ENCODE measurements at regions not wholly inside any gene's neighbourhood (a gene's known extent, or its start where the extent isn't known, plus 50 kb on each side); places are given as distances from the start of the nearest gene placed in this dataset.

DNA sequence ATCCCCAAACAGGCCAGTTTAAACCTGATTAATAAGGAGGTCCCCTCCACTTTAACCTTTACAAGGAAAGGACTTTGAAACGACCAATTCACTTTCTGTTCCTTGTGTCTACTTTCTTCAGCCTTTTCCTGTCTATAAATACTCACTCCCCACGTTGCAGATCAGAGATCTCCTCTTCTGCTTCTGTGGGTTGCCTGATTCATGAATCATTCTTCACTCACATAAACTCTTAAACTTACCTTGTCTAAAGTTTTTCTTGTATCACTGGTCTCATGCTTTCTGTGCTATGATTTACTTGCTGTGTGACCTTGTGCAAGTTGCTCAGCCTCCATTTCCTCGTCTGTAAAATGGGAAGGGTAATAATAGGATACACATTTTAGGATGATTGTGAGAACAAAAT, 236.1 kb downstream of the QDPR start:
- no peak overlapping the region for H3K4me3 ChIP-seq
- H3K27ac ChIP-seq (ENCODE audit: control insufficient read depth, insufficient read depth): no peak overlapping the region
- 0% methylated on average over 3 of the region's 3 CpGs for WGBS (ENCODE audit: insufficient coverage, insufficient replicate concordance, low lambda C conversion rate, missing lambda C conversion rate)
- RAD21 ChIA-PET (ENCODE audit: unreplicated experiment): no interaction called here
- in situ Hi-C loops (cut with MboI) (no loop called here), intact Hi-C loops (cut with micrococcal nuclease; ENCODE audit: unreplicated experiment) (no loop called here)
- SMC1A ChIA-PET (ENCODE audit: uncharacterized antibody, unreplicated experiment): no interaction called here
- CTCF ChIA-PET: interaction anchor here (0.5 kb wide), 1 partner anchor 140 kb away, joined by 3 read pairs; no protein-coding TSS in a partner anchor
- POLR2A ChIA-PET: no interaction called here
- no peak overlapping the region for H2AFZ ChIP-seq (ENCODE audit: control insufficient read depth, low read depth, low read length)
- FAIRE-seq (no peak), DNase-seq (ENCODE audit: low read depth, low spot score) (no peak), ATAC-seq (no peak)
- H3K9ac ChIP-seq (ENCODE audit: control insufficient read depth, insufficient read depth, low read length): no peak overlapping the region
- BruUV-seq (replicated peaks): no TSS peak
- H3K9me3 ChIP-seq (replicated peaks; ENCODE audit: control insufficient read depth, insufficient read depth, low read length): no peaks in the 10 kb centered on the region
- no peak for TF ChIP-seq RELA (IDR thresholded peaks at IDR 0.05; ENCODE audit: borderline replicate concordance, partially characterized antibody)
- no peak for TF ChIP-seq ZNF622 (IDR thresholded peaks at IDR 0.05)
- no peak for TF ChIP-seq RB1 (IDR thresholded peaks at IDR 0.05; ENCODE audit: borderline replicate concordance)
- TF ChIP-seq, protein P1, sequence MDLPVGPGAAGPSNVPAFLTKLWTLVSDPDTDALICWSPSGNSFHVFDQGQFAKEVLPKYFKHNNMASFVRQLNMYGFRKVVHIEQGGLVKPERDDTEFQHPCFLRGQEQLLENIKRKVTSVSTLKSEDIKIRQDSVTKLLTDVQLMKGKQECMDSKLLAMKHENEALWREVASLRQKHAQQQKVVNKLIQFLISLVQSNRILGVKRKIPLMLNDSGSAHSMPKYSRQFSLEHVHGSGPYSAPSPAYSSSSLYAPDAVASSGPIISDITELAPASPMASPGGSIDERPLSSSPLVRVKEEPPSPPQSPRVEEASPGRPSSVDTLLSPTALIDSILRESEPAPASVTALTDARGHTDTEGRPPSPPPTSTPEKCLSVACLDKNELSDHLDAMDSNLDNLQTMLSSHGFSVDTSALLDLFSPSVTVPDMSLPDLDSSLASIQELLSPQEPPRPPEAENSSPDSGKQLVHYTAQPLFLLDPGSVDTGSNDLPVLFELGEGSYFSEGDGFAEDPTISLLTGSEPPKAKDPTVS (IDR thresholded peaks at IDR 0.05; ENCODE audit: low read depth, low read length): no peak
- no peak for TF ChIP-seq HDGF (IDR thresholded peaks at IDR 0.05)
- TF ChIP-seq, protein P2, sequence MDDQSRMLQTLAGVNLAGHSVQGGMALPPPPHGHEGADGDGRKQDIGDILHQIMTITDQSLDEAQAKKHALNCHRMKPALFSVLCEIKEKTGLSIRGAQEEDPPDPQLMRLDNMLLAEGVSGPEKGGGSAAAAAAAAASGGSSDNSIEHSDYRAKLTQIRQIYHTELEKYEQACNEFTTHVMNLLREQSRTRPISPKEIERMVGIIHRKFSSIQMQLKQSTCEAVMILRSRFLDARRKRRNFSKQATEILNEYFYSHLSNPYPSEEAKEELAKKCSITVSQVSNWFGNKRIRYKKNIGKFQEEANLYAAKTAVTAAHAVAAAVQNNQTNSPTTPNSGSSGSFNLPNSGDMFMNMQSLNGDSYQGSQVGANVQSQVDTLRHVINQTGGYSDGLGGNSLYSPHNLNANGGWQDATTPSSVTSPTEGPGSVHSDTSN (IDR thresholded peaks at IDR 0.05; ENCODE audit: insufficient replicate concordance, low read depth, low read length): no peak
- TF ChIP-seq BACH1 (IDR thresholded peaks at IDR 0.05; ENCODE audit: borderline replicate concordance): no peak
- TF ChIP-seq EP300 (IDR thresholded peaks at IDR 0.05; ENCODE audit: borderline replicate concordance in 1 of 2, control insufficient read depth in 1 of 2, low read depth in 2 of 2, low read length in 2 of 2): no peak
- TF ChIP-seq NFYB (IDR thresholded peaks at IDR 0.05; ENCODE audit: insufficient read depth, low read depth, low read length): no peak
- TF ChIP-seq CREB1 (IDR thresholded peaks at IDR 0.05; ENCODE audit: low read depth): no peak
- TF ChIP-seq SP1 (IDR thresholded peaks at IDR 0.05; ENCODE audit: low read depth, low read length): no peak
- no peak for TF ChIP-seq GATAD2B (conservative IDR thresholded peaks at IDR 0.05; ENCODE audit: low read depth)
- no peak for TF ChIP-seq ATF7 (IDR thresholded peaks at IDR 0.05; ENCODE audit: low read depth)
- no peak for TF ChIP-seq WRNIP1 (IDR thresholded peaks at IDR 0.05; ENCODE audit: borderline replicate concordance, low read depth, low read length)
- TF ChIP-seq, protein P3, sequence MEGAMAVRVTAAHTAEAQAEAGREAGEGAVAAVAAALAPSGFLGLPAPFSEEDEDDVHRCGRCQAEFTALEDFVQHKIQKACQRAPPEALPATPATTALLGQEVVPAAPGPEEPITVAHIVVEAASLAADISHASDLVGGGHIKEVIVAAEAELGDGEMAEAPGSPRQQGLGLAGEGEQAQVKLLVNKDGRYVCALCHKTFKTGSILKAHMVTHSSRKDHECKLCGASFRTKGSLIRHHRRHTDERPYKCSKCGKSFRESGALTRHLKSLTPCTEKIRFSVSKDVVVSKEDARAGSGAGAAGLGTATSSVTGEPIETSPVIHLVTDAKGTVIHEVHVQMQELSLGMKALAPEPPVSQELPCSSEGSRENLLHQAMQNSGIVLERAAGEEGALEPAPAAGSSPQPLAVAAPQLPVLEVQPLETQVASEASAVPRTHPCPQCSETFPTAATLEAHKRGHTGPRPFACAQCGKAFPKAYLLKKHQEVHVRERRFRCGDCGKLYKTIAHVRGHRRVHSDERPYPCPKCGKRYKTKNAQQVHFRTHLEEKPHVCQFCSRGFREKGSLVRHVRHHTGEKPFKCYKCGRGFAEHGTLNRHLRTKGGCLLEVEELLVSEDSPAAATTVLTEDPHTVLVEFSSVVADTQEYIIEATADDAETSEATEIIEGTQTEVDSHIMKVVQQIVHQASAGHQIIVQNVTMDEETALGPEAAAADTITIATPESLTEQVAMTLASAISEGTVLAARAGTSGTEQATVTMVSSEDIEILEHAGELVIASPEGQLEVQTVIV (IDR thresholded peaks at IDR 0.05; ENCODE audit: borderline replicate concordance, partially characterized antibody): no peak
- TF ChIP-seq FOXM1 (IDR thresholded peaks at IDR 0.05; ENCODE audit: low read depth, low read length): no peak
- no peak for TF ChIP-seq SPI1 (IDR thresholded peaks at IDR 0.05; ENCODE audit: borderline replicate concordance, insufficient read depth, low read depth, low read length)
- H3K4me1 ChIP-seq (ENCODE audit: control insufficient read depth, insufficient read depth, low read length): no peaks in the 10 kb centered on the region
- H3K36me3 ChIP-seq (ENCODE audit: control insufficient read depth in 2 of 2, insufficient read depth in 2 of 2, low read length in 1 of 2): no peaks in the 10 kb centered on the region
- no peaks in the 10 kb centered on the region for H3K27me3 ChIP-seq (replicated peaks in 1 of 2; ENCODE audit: control insufficient read depth in 2 of 2, insufficient read depth in 2 of 2, low read length in 1 of 2)
- H4K20me1 ChIP-seq (ENCODE audit: control insufficient read depth, insufficient read depth): no peaks in the 10 kb centered on the region
- no peaks in the 10 kb centered on the region for H3K79me2 ChIP-seq (ENCODE audit: control insufficient read depth, insufficient read depth, low read length)
- H3K4me2 ChIP-seq (ENCODE audit: control insufficient read depth, insufficient read depth): no peak overlapping the region
